Epithelial cell of prostate (primary cell): ENCODE measurements at regions not wholly inside any gene's neighbourhood (a gene's known extent, or its start where the extent isn't known, plus 50 kb on each side); places are given as distances from the start of the nearest gene placed in this dataset.

Experiments
- DNase-seq: peaks from one replicate; pipeline ENCODE4 v3.0.0-alpha.2; 2011; ENCODE audit warnings: low read depth, low spot score
- H3K27ac ChIP-seq: fragments of 450-650 bp; 2 replicates; pipeline ENCODE4 v1.5.1; 2017; ENCODE audit warnings: mild to moderate bottlenecking

GRCh38 chr13:74703855-74704387 lies 569.7 kb upstream of the KLF12 start:
- no peak overlapping the region for H3K27ac ChIP-seq
- no peak for DNase-seq

- H3K27ac ChIP-seq: no peak overlapping the region
- DNase-seq: no peak
Measured at GRCh38 chr13:74696148-74696922, 562.1 kb upstream of the KLF12 start.

- no peak overlapping the region for H3K27ac ChIP-seq
- no peak for DNase-seq
Measured at GRCh38 chr13:74695021-74695800, 561.0 kb upstream of the KLF12 start.

- H3K27ac ChIP-seq: no peak overlapping the region
- DNase-seq: no peak
Measured at GRCh38 chr13:74687442-74688182, 553.4 kb upstream of the KLF12 start.

- H3K27ac ChIP-seq: no peak overlapping the region
- no peak for DNase-seq
Measured at GRCh38 chr13:74683411-74683810, 549.2 kb upstream of the KLF12 start.

- DNase-seq: no peak
- no peak overlapping the region for H3K27ac ChIP-seq
Measured at GRCh38 chr13:74682746-74683145, 548.5 kb upstream of the KLF12 start.

- no peak overlapping the region for H3K27ac ChIP-seq
- no peak for DNase-seq
Measured at GRCh38 chr13:74681891-74682290, 547.7 kb upstream of the KLF12 start.

- no peak overlapping the region for H3K27ac ChIP-seq
- no peak for DNase-seq
Measured at GRCh38 chr13:74678308-74678965, 544.2 kb upstream of the KLF12 start.

- no peak for DNase-seq
- no peak overlapping the region for H3K27ac ChIP-seq
Measured at GRCh38 chr13:74675972-74676371, 541.8 kb upstream of the KLF12 start.

GRCh38 chr13:74675182-74675581 lies 541.0 kb upstream of the KLF12 start:
- peak; percentile 41 for DNase-seq
- H3K27ac ChIP-seq: no peak overlapping the region

- H3K27ac ChIP-seq: peak overlapping the region; percentile 13
- DNase-seq: no peak
Measured at GRCh38 chr13:74674720-74675119, 540.5 kb upstream of the KLF12 start.

- H3K27ac ChIP-seq: no peak overlapping the region
- no peak for DNase-seq
Measured at GRCh38 chr13:74669149-74669548, 534.9 kb upstream of the KLF12 start.

GRCh38 chr13:74667656-74668203 lies 533.5 kb upstream of the KLF12 start:
- no peak overlapping the region for H3K27ac ChIP-seq
- DNase-seq: no peak

GRCh38 chr13:74662905-74663304 lies 528.7 kb upstream of the KLF12 start:
- no peak for DNase-seq
- H3K27ac ChIP-seq: no peak overlapping the region

- DNase-seq: no peak
- H3K27ac ChIP-seq: no peak overlapping the region
Measured at GRCh38 chr13:74661851-74662250, 527.6 kb upstream of the KLF12 start.

GRCh38 chr13:74657765-74658164 lies 523.6 kb upstream of the KLF12 start:
- no peak for DNase-seq
- H3K27ac ChIP-seq: no peak overlapping the region

GRCh38 chr13:74651121-74651520 lies 516.9 kb upstream of the KLF12 start:
- no peak overlapping the region for H3K27ac ChIP-seq
- DNase-seq: peak; percentile 16

- no peak overlapping the region for H3K27ac ChIP-seq
- DNase-seq: no peak
Measured at GRCh38 chr13:74647991-74648390, 513.8 kb upstream of the KLF12 start.

- no peak for DNase-seq
- H3K27ac ChIP-seq: no peak overlapping the region
Measured at GRCh38 chr13:74647211-74647610, 513.0 kb upstream of the KLF12 start.

- DNase-seq: no peak
Measured at GRCh38 chr13:74646091-74646490, 511.9 kb upstream of the KLF12 start.

More at GRCh38 chr13:74646091-74646490, 511.9 kb upstream of the KLF12 start:
- H3K27ac ChIP-seq: no peak overlapping the region
